Activated CD8-positive, alpha-beta memory T cell treated with anti-CD3 and anti-CD28 coated beads for 4 hours (primary cell): ENCODE measurements at regions not wholly inside any gene's neighbourhood (a gene's known extent, or its start where the extent isn't known, plus 50 kb on each side); places are given as distances from the start of the nearest gene placed in this dataset.

Experiments
- DNase-seq, 2 donors: peaks; one replicate each; pipeline ENCODE4 v3.0.0-alpha.2; 2020; ENCODE audit warnings: low read depth in 2 of 2

DNA sequence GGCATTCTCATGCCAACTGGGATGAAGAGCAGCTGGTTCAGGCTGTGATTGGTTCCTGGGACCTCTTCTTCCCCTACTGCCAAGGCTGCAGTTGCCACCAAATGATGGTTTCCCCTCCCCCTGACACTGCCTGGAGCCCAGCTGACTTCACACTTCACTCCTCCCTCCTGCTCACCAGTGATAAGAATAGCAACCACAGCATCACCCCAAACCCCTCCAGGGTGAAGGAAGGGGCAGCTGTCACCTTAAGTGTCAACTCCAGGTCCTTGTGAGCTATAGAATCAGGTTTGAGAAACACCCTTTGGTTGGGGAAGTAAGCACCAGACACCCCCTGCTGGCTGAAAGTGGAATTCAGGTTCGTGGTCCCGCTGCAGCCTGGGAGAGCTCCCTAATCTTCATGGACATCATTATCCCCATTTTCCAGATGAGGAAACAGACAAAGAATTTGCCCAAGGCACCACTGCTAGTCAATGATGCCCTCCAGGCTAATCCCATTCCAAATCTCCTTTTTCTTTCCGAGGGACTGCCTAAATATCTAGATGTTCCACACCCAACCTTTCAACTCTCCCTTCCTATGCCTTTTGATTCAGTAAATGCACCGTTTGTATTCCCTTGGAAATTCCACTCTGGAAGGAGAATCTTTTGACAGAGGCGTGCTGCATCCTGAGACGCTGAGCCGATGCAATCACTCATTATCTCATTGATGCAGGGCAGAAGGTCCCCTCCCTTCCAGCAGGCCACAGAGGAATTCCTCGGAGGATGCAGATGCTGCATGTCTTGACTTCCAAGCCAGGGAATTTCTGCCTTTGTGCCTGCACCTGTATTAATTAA is 50.6 kb upstream of the UQCRFS1 start:
- peak; percentile 19 for DNase-seq

DNA sequence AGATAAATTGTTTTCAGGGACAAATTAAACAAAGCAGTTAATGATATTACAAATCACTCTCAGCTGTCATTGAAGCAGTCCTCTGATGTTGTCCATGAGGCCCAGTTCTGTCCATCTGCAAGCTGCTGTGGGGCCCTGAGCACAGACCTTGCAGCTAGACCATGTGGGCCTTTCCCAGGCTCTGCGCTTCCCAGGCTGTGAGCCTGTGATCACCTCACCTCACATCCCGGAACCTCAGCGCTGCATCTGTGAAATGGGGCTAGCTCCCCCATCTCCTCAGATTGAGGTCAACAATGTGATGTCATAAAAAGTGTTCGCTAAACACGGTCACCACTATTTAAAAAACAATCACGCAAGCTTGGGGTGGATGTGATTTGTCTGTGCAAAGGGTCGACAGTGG is 51.9 kb upstream of the UQCRFS1 start:
- no peak for DNase-seq

DNA sequence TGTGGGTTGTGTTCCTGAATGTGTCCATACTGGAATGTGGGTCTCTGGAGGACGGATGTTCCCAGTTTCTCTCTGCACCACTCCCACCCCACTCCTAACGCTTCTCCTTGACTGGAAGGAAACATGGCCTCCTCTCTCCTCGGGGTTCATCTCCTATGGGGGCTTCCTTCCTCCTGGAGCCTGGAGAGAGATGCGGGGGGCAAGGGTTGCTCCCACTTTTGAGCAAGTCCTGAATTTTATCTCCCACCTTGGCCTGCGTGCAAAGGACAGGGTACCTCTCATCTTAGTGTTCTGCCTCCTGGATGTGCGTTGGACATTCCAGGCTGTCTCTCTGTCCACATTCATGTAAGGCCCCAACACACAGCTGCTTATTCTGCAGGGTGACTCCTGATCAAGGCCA is 52.5 kb upstream of the UQCRFS1 start:
- no peak for DNase-seq

DNA sequence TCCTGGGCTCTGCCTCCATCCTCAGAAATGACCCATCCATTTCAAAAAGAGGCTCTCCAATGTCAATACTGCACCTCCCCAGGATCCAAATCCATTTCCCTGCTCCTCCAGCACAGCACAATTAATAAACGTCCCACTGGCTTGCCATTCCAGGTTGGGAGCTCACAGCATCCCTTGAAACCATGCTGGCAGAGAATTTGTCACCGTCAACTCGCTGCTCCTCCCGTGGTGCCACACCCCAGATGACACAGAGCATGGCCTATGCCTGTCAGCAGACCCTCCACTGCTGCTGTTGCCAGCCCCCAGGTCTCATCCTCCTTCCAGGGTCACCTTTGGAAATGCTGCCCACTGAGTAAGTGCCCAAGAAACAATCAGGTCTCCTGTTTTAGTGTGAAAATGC is 53.0 kb upstream of the UQCRFS1 start:
- DNase-seq: no peak

DNA sequence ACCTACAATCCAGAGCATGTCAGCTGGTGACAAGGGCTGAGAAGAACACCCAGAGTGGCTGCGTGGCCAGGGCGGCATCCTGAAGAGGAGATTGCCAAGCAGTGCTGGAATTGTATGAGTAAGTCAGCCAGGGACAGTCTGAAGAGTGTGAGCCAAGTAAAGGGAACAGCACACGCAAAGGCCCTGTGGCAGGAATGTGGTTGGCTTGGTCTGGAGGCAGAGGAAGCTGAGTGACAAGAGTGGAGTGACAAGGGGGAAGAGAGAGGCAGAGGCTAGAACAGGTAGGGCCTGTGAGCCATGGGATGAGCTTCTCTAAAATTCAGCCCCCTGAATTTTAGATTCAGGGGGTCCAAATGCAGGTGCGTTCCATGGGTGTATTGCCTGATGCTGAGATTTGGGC is 53.7 kb upstream of the UQCRFS1 start:
- no peak for DNase-seq

DNA sequence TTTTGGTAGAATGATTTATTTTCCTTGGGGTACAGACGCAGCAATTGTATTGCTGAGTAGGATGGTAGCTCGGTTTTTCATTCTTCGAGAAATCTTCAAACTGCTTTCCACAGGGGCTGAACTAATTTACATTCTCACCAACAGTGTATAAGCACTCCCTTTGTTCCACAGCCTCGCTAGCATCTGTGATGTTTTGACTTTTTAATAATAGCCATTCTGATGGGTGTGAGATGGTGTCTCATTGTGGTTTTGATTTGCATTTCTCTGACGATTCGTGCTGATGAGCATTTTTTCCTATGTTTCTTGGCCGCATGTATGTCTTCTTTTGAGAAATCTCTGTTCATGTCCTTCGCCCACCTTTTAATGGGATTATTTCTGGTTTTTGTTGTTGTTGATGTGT is 54.8 kb upstream of the UQCRFS1 start:
- DNase-seq: no peak

DNA sequence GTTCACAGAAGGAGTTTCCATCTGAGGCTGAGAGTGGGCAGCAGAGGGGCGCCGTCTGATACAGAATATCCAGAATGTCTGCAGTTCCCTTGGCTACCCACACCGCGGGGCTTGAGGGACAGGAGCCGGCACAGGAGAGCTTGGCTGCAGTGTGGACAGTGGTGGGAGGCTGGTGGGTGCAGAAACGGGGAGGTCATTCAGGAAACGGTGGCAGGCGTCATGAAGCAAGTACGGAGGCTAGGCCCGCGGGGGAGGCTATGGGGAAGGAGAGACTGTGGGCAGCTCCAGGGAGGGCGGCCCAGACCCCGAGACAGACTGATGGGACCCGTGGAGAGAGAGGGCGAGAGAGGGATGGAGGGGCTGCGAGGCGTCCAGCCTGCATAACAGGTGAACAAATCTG is 55.2 kb upstream of the UQCRFS1 start:
- DNase-seq: no peak

DNA sequence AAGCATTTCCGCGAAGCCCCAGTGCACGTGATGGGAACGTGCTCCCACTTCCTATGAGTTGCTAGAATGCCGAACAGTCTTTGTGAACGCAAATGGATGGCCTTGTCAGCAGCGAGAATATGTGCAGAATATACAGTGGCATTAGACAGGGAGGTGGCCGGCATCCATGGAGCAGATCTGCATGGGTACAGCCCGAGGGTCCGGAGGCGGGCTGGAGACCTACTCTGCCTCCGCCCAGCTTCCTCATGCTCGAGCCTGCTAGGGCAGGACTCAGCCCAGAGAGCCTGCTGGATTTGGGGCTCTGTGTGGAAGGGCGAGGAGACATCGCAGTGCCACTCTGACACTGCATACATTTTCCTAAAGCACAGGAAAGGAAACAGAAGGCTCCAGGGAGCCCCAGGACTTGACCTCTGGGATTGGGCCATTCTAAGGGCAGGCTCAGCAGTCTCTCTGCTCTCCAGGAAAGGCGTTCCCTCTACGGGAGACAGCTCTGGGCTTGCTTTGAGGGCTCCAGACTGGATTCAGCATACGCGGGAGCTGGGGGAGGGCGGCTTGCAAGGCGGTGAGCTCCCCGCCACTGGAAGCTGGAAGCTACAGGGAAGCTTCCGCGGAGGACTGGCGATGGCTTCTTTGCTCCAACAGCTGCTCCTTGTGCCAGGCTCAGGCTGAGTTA is 55.9 kb upstream of the UQCRFS1 start:
- no peak for DNase-seq

DNA sequence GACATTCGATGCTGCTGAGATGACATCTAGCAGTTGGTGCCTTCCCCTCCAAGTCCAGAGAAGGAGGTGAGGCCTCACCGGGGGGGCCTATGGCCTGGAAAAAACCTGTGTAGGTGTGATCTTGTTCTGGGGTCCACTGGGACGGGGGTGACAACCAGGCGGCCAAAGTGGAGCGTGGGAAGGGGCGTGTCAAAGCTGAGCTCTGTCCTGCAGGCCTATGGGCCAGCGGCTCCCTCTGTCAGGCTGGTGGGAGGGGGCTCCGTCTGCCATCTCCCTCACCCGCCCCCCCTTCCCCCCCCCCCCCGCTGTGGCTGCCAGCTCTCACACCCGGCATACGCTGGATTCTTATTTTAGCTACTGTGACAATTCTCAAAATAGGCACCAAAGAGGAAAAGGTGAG is 56.7 kb upstream of the UQCRFS1 start:
- no peak for DNase-seq

DNA sequence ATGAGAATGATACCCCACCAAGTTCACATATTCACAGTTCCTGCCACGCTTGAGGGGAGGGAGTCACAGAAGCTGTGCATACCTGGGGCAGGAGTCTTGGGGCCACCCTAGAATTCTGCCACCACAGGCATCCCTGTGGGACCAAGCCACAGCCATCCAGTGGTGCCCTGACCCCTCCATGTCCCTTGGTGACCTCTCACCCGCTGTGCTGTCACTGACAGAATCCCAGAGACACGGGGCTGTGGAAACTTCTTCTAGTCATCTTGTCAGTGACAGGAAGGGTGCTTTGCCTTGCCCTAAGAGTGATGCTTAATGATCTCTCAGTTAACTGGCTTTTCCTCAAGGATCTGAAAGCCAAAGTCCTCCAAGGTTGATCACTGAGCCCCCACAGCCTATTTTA is 58.4 kb upstream of the UQCRFS1 start:
- no peak for DNase-seq

DNA sequence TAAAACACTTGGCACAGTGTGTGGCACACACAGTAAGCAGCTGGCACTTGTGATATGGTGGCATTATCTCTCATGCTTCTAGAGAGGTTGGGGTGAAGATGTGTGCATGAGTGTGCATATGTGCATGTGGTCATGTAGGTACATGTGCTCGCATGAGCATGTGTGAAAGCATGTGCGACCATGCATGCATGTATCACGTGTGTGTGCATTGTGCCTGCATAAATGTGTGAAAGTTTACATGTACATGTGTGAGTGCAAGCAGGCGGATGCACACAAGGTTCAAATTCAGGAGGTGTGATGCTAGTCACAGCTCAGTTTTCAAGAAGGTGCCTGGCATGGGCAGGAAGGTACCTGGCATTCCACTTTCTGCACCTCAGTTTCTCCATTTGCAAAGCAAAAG is 59.0 kb upstream of the UQCRFS1 start:
- no peak for DNase-seq

DNA sequence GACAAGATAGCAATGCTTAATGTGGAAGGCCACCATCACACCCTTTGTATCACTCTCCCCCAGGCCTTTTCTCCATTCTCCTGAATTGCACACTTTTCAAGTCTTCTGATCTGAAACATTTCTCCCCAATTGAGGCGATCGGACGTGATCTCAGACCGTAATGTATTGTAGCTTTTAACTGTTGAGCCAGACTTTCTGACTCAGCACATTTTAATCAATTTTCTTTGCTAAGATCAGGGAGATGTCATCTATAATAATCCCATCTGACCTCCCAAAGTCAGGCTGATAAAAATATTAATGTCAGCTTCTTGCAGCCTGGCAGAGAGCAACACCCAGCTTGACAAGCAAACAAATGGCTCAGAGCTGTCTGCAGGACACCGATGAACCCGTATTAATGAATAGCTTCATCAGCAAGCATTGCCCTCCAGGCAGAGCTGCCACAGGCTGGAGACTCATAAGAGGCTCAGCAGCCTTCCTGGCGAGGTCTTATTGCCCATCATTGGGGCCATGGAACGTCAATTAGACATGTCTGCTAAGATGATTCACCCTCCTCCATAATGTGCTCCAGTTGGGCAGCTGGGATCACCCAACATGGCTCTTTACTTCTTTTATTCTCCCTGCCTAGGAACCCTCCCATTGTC is 60.2 kb upstream of the UQCRFS1 start:
- no peak for DNase-seq

DNA sequence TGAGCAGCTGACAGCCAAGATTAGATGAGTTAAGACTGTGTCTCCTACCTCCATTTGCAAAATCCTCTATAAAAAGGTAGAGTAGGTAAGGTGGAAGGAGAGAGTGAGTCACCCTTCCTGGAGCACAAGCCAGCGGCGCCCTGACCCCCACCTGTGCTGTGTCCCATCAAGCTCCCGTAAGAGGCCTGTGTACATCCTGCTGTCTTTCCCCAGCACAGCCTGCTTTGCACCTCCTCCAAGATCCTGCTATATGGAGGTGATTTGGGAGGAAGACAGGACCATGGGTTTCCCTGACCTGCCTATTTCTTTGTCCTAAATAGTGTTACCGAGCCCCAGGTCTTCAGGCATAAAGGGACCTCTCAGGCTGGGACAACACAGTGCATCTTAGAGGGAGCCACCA is 62.3 kb upstream of the UQCRFS1 start:
- DNase-seq: no peak

DNA sequence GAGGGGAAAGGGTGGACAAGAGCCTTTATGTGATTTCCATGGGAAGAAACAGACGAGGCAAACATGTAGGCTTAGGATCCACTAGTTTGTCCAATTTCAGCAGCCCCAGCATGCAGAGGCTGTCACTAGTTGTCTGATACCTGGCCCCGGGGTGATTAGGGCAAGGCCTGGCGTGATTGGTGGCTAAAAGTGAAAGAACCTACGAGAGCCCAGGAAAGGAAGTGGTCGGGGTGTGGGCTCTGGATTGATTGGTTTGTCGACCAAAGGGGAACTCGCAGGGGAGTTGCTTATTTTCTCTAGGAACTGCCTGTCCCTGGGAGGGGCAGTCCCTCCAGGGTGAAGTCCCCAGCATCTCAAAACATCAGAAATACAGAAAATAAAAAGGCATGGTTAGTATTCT is 64.2 kb upstream of the UQCRFS1 start:
- DNase-seq: peak; percentile 18 to 24

DNA sequence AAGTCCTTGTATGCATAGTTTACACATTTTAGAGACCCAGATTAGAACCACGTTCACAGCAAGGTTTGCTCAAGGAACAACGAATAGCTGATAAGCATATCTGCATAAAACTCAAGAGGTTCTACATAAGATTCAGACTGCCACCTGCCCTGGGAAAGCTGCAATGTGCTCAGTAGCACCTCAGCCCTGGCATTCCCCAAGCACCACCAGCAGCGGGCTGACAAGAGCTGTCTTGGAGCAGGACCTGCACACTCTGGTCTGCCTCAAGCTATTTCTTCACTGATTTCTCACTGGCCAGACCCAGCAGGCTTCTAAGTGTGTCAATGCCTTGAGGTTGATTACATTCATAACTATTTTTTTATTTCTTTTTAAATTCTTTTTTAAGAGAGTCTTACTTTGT is 65.8 kb upstream of the UQCRFS1 start:
- no peak for DNase-seq

DNA sequence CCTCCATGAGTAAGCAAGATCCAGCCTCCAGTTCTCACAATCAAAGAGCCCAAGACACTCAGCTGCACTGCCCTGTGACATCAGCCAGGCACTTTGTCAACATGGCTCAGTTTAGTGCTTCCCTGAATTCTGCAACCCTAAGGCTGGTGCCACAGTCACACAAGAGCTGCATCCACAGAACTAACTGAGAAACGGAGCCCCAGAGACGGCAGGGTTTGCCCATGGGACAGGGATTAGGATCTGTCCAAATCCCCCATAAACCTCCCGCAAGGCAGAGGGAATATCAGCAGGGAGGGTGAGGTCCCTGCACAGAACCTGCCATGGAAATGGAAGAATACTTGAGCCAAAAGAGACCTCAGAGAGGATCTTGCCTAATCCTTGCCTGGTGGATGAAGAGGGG is 70.4 kb upstream of the UQCRFS1 start:
- DNase-seq: no peak

DNA sequence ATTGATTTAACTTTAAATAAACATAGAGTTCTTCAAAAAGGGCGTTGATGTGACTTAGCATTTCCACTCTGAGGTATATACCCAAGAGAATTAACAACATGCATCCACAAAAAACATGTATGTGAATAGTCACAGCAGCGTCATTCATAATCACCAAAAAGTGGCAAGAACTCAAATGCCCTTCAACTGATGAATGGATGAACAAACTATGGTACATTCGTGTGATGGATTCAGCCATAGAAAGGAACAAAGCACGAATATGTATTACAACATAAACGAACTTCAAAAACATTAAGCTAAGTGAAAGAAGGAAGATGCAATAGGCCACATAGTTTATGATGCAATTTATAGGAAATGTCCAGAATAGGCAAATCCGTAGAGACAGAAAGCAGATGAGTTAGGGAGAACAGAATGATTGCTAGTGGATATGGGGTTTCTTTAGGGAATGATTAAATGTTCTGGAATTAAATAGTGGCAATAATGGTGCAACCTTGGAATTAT is 72.3 kb upstream of the UQCRFS1 start:
- DNase-seq: no peak

DNA sequence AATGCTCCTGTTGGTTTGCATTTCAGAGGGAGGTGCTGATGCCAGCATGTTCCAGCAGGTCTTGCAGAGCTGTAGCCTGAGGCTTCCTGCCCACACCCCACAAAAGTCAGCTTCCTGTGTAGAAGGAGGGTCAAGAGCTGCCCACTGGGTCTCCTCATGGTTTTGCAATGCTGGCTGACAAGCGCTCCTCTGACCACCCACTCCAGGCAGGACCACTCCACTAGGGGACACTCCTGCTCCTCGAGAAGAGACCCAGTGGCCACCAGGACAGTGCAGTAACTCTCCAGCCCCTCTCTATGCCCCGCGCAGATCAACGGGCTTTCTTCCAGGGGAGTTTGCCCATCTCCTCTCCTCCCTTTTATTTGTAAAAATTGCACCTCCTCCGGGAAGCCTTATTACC is 72.9 kb upstream of the UQCRFS1 start:
- no peak for DNase-seq

DNA sequence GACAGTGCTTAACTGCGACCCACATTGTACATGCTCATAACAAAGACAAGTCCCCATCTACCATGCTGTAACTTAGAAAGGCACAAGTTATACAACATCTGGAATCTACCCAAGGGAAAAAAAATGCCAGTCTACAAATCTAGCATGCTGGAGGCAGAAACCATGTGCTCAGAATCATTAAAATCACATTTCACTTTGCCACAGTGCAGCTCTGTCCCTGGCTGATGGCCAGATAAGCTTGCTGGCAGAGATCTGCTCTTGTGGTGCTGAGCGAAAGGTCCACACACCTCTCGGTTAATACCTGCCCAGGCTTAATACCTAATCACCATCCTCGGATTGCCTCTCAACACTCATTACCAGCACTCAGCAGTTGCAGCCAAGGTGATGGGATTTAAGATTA is 74.1 kb upstream of the UQCRFS1 start:
- DNase-seq: no peak

DNA sequence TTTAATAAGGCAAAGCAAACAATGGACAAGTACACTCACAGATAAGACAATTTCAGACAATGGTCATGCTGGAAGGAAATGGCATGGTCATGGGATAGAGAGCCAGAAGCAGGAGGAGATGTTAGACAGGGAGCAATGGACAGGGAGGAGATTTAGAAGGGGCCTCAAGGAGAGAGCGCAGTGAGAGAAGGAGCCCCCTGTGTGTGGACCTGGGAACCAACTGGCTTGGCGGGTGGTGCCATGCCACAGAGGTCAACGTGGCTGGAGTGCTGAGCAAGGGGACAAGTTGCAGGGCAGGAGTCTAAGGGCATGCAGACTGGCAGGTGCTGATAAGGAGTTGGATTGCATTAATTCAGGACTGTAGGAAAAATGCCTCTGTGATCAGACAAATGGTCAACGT is 75.3 kb upstream of the UQCRFS1 start:
- DNase-seq: no peak

DNA sequence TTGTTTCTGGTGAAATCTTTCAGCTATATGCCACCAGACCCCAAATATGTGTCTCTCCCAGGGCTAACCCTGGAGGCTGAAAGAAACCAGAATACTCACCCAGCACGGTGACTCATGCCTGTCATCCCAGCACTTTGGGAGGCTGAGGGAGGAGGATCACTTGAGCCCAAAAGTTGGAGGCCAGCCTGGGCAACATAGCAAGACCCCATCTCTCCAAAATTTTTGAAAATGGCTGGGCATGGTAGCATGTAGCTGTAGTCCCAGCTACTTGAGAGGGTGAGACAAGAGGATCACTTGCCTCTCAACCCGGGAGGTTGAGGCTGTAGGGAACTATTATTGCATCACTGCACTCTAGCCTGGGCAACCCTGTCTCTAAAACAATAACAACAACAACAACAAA is 76.1 kb upstream of the UQCRFS1 start:
- DNase-seq: no peak

DNA sequence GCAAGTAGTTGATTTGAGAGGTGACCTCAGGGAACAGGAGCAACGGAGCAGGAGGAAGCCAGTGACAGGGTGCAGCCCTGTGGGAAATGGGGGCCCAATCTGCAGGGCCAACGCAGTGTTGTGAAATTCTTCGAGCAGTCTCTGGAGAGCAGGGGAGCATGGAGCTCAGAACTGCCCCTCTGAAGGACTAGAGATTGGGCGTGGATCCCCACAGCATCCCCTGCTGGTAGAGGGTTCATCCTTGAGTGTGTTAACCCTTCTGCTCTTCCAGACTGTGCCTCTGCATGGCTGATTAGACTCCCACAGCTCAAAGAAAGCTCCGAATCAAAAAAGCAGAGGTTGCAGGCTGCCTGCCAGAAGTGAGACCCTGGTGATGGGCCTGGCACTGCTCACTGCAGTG is 77.9 kb upstream of the UQCRFS1 start:
- DNase-seq: no peak

DNA sequence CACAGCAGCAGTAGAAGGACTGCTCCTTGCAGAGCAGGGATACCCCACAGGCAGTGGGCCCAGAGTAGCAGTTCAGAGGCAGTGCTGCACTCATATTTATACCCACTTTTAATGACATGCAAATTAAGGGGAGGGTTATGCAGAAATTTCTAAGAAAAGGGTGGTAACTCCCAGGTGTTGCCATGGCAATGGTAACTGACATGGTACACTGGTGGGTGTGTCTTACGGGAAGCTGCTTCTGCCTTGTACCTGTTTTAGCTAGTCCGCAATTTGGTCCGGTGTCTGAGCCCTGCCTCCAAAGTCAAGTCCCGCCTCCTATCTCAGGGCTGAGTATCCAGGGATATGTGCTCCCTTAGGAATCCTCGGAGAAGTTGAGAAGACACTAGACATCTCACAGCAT is 79.2 kb upstream of the UQCRFS1 start:
- DNase-seq: no peak
